ENCODE measurements at regions not wholly inside any gene's neighbourhood (a gene's known extent, or its start where the extent isn't known, plus 50 kb on each side); places are given as distances from the start of the nearest gene placed in this dataset.

GRCh38 chr13:47764817-47765216, 236.3 kb downstream of the SUCLA2 start:
- no peak for DNase-seq
- Histone ChIP-seq H3K36me3 (ENCODE audit: low read depth) (no peaks in the 10 kb centered on the region), H3K4me1 (replicated peaks; ENCODE audit: insufficient read depth) (no peaks in the 10 kb centered on the region), H3F3A (ENCODE audit: insufficient read depth, low read depth) (no peaks in the 10 kb centered on the region), H2AFZ (no peak overlapping the region), H3K27me3 (ENCODE audit: insufficient read depth, low read depth) (no peaks in the 10 kb centered on the region), H3K4me2 (no peak overlapping the region), H3K27ac (no peak overlapping the region), H3K9me3 (ENCODE audit: insufficient read depth, low read depth) (no peaks in the 10 kb centered on the region), H4K20me1 (ENCODE audit: insufficient read depth) (no peaks in the 10 kb centered on the region), H3K4me3 (no peak overlapping the region), H3K9me2 (ENCODE audit: insufficient read depth) (0 out of 2 replicates have a peak, but pooled peaks cover 4% of the 10 kb centered on the region), H3K79me2 (ENCODE audit: low read depth) (no peaks in the 10 kb centered on the region)
- intact Hi-C loops (cut with micrococcal nuclease; ENCODE audit: unreplicated experiment): no loop called here
- TF ChIP-seq EZH2 (IDR thresholded peaks at IDR 0.05; ENCODE audit: low read depth): no peak
- no peak for TF ChIP-seq CTCF (conservative IDR thresholded peaks at IDR 0.05)
- no TSS peak for BruUV-seq (replicated peaks)
- ChIA-PET POLR2A (ENCODE audit: unreplicated experiment) (no interaction called here), CTCF (no interaction called here)

GRCh38 chr13:47757466-47758080, 243.5 kb downstream of the SUCLA2 start:
- CTCF ChIA-PET: no interaction called here
- Histone ChIP-seq H3K4me3 (no peak overlapping the region), H3K4me1 (replicated peaks; ENCODE audit: insufficient read depth) (no peaks in the 10 kb centered on the region)

GRCh38 chr13:47747901-47748300, 253.2 kb downstream of the SUCLA2 start:
- intact Hi-C loops (cut with micrococcal nuclease; ENCODE audit: unreplicated experiment): no loop called here
- Histone ChIP-seq H3K79me2 (ENCODE audit: low read depth) (no peaks in the 10 kb centered on the region), H3K4me2 (no peak overlapping the region), H2AFZ (no peak overlapping the region), H3K27ac (no peak overlapping the region), H3F3A (ENCODE audit: insufficient read depth, low read depth) (no peaks in the 10 kb centered on the region), H3K9me2 (ENCODE audit: insufficient read depth) (no peaks in the 10 kb centered on the region), H3K9me3 (ENCODE audit: insufficient read depth, low read depth) (no peaks in the 10 kb centered on the region), H3K4me1 (replicated peaks; ENCODE audit: insufficient read depth) (no peaks in the 10 kb centered on the region), H3K27me3 (ENCODE audit: insufficient read depth, low read depth) (no peaks in the 10 kb centered on the region), H3K36me3 (ENCODE audit: low read depth) (no peaks in the 10 kb centered on the region), H3K4me3 (no peak overlapping the region), H4K20me1 (ENCODE audit: insufficient read depth) (no peaks in the 10 kb centered on the region)
- BruUV-seq (replicated peaks): no TSS peak
- no peak for TF ChIP-seq CTCF (conservative IDR thresholded peaks at IDR 0.05)
- ChIA-PET POLR2A (ENCODE audit: unreplicated experiment) (no interaction called here), CTCF (no interaction called here)
- no peak for DNase-seq

More at GRCh38 chr13:47757466-47758080, 243.5 kb downstream of the SUCLA2 start:
- Histone ChIP-seq H3F3A (ENCODE audit: insufficient read depth, low read depth) (no peaks in the 10 kb centered on the region), H2AFZ (no peak overlapping the region), H3K36me3 (ENCODE audit: low read depth) (no peaks in the 10 kb centered on the region), H3K9me3 (ENCODE audit: insufficient read depth, low read depth) (no peaks in the 10 kb centered on the region), H3K9me2 (ENCODE audit: insufficient read depth) (no peaks in the 10 kb centered on the region), H4K20me1 (ENCODE audit: insufficient read depth) (no peaks in the 10 kb centered on the region), H3K27me3 (ENCODE audit: insufficient read depth, low read depth) (no peaks in the 10 kb centered on the region), H3K4me2 (no peak overlapping the region), H3K27ac (no peak overlapping the region), H3K79me2 (ENCODE audit: low read depth) (no peaks in the 10 kb centered on the region)
- POLR2A ChIA-PET (ENCODE audit: unreplicated experiment): no interaction called here
- TF ChIP-seq EZH2 (IDR thresholded peaks at IDR 0.05; ENCODE audit: low read depth) (no peak), CTCF (conservative IDR thresholded peaks at IDR 0.05) (no peak)
- intact Hi-C loops (cut with micrococcal nuclease; ENCODE audit: unreplicated experiment): no loop called here
- BruUV-seq (replicated peaks): no TSS peak
- no peak for DNase-seq

All from PC-9 (cell line).